PC-9 (cell line): ENCODE measurements at regions not wholly inside any gene's neighbourhood (a gene's known extent, or its start where the extent isn't known, plus 50 kb on each side); places are given as distances from the start of the nearest gene placed in this dataset.

Source experiments
- BruUV-seq: library from RNA; stranded (reverse); fragments of 400-500 nt; replicated peaks from 2 replicates; lab custom pipeline; 2021; lab: Mats Ljungman, UMichigan
- CTCF ChIA-PET: fragments of 300-600 bp; sonication (Branson Sonifier 250); formaldehyde crosslinking; loops from one replicate; lab custom pipeline; 2022; ENCODE audit warnings: antibody characterized with exemption; lab: Charles Lee
- POLR2A ChIA-PET: fragments of 300-600 bp; sonication (Branson Sonifier 250); formaldehyde crosslinking; loops from one replicate; lab custom pipeline; 2022; ENCODE audit warnings: antibody characterized with exemption; ENCODE audit not compliant: unreplicated experiment; lab: Charles Lee
- DNase-seq, 2 experiments: peaks; one replicate each; pipeline versions ENCODE4 v3.0.0 to v3.0.0-alpha.2; 2015 to 2022; ENCODE audit warnings: mixed read lengths in 1 of 2
- H2AFZ ChIP-seq: fragments of 200-600 bp; sonication (generic); 2 replicates; pipeline ENCODE4 v1.8.1; 2017; ENCODE audit warnings: antibody characterized with exemption
- H3F3A ChIP-seq: fragments of 200-600 bp; sonication (generic); 2 replicates; pipeline ENCODE4 v1.8.1; 2017; ENCODE audit warnings: antibody characterized with exemption, mild to moderate bottlenecking, low read depth; ENCODE audit not compliant: insufficient read depth
- H3K27ac ChIP-seq: fragments of 200-600 bp; sonication (generic); 2 replicates; pipeline ENCODE4 v1.6.1; 2016; ENCODE audit warnings: mixed run types
- H3K27me3 ChIP-seq: fragments of 200-600 bp; sonication (generic); 2 replicates; pipeline ENCODE4 v1.6.1; 2016; ENCODE audit warnings: low read depth, mixed run types; ENCODE audit not compliant: insufficient read depth
- H3K36me3 ChIP-seq: fragments of 200-600 bp; sonication (generic); 2 replicates; pipeline ENCODE4 v1.6.1; 2016; ENCODE audit warnings: low read depth, mixed run types
- H3K4me1 ChIP-seq: fragments of 200-600 bp; sonication (generic); replicated peaks from 2 replicates; pipeline ENCODE4 v1.6.1; 2016; ENCODE audit warnings: mixed run types; ENCODE audit not compliant: insufficient read depth
- H3K4me2 ChIP-seq: fragments of 200-600 bp; sonication (generic); 2 replicates; pipeline ENCODE4 v1.6.1; 2017; ENCODE audit warnings: mixed run types
- H3K4me3 ChIP-seq: fragments of 200-600 bp; sonication (generic); 2 replicates; pipeline ENCODE4 v1.6.1; 2016; ENCODE audit warnings: mixed run types
- H3K79me2 ChIP-seq: fragments of 200-600 bp; sonication (generic); 2 replicates; pipeline ENCODE4 v1.6.1; 2017; ENCODE audit warnings: low read depth, mixed run types
- H3K9me2 ChIP-seq: fragments of 200-600 bp; sonication (generic); 2 replicates; pipeline ENCODE4 v1.8.1; 2017; ENCODE audit warnings: mild to moderate bottlenecking; ENCODE audit not compliant: insufficient read depth
- H3K9me3 ChIP-seq: fragments of 200-600 bp; sonication (generic); 2 replicates; pipeline ENCODE4 v1.8.1; 2016; ENCODE audit warnings: low read depth; ENCODE audit not compliant: insufficient read depth
- H4K20me1 ChIP-seq: fragments of 200-600 bp; sonication (generic); 2 replicates; pipeline ENCODE4 v1.8.1; 2017; ENCODE audit not compliant: insufficient read depth
- CTCF ChIP-seq: fragments of 200-600 bp; sonication (generic); conservative IDR thresholded peaks from 2 replicates; pipeline ENCODE4 v1.6.1; 2017; ENCODE audit warnings: mixed run types, antibody characterized with exemption, mild to moderate bottlenecking, moderate library complexity
- EZH2 ChIP-seq: fragments of 200-600 bp; sonication (generic); IDR thresholded peaks from 2 replicates; pipeline ENCODE4 v1.8.0; 2017; ENCODE audit warnings: antibody characterized with exemption, low read depth
- intact Hi-C: fragments of 100-400 bp; cut with micrococcal nuclease; formaldehyde crosslinking; loops from one replicate; pipeline ENCODE4 v1.10.0; 2022; ENCODE audit not compliant: unreplicated experiment

GRCh38 chr7:30221764-30222163 is 62.6 kb upstream of the ZNRF2 start:
- H3K4me3 ChIP-seq, result no peak overlapping the region
- H3K27me3 ChIP-seq, result no peaks in the 10 kb centered on the region
- peaks cover 24% of the 10 kb centered on the region for H3K4me1 ChIP-seq
- H4K20me1 ChIP-seq, result no peaks in the 10 kb centered on the region
- peaks cover 3% of the 10 kb centered on the region; the same call in 1 of the 2 replicates for H3K9me3 ChIP-seq
- no peak overlapping the region for H3K4me2 ChIP-seq
- ChIA-PET CTCF (no interaction called here), POLR2A (no interaction called here)
- intact Hi-C loops, result no loop called here
- H3K27ac ChIP-seq, result no peak overlapping the region
- no peak for DNase-seq
- 0 out of 2 replicates have a peak, but pooled peaks cover 6% of the 10 kb centered on the region for H3K9me2 ChIP-seq
- H2AFZ ChIP-seq, result no peak overlapping the region
- BruUV-seq, result no TSS peak
- peaks cover 21% of the 10 kb centered on the region for H3F3A ChIP-seq
- no peaks in the 10 kb centered on the region for H3K36me3 ChIP-seq
- no peaks in the 10 kb centered on the region for H3K79me2 ChIP-seq
- TF ChIP-seq CTCF (no peak), EZH2 (no peak)

GRCh38 chr7:30222515-30223215 is 61.7 kb upstream of the ZNRF2 start:
- BruUV-seq, result no TSS peak

GRCh38 chr7:30223896-30224295 is 60.5 kb upstream of the ZNRF2 start:
- BruUV-seq, result no TSS peak
- H3K27ac ChIP-seq, result peak overlapping the region; percentile 97; the same call in 1 of the 2 replicates

More at GRCh38 chr7:30222515-30223215, 61.7 kb upstream of the ZNRF2 start:
- H3K27ac ChIP-seq, result no peak overlapping the region
- H3K4me3 ChIP-seq, result no peak overlapping the region
- ChIA-PET CTCF (no interaction called here), POLR2A (no interaction called here)
- H3K9me2 ChIP-seq, result 0 out of 2 replicates have a peak, but pooled peaks cover 6% of the 10 kb centered on the region
- no peak for DNase-seq
- TF ChIP-seq CTCF (no peak), EZH2 (no peak)
- no peak overlapping the region for H2AFZ ChIP-seq
- peaks cover 33% of the 10 kb centered on the region for H3K4me1 ChIP-seq
- no peak overlapping the region for H3K4me2 ChIP-seq
- H3K27me3 ChIP-seq, result no peaks in the 10 kb centered on the region
- H3F3A ChIP-seq, result peaks cover 28% of the 10 kb centered on the region
- H3K36me3 ChIP-seq, result no peaks in the 10 kb centered on the region
- H3K79me2 ChIP-seq, result no peaks in the 10 kb centered on the region
- H3K9me3 ChIP-seq, result peaks cover 3% of the 10 kb centered on the region; the same call in 1 of the 2 replicates
- intact Hi-C loops, result no loop called here
- no peaks in the 10 kb centered on the region for H4K20me1 ChIP-seq

More at GRCh38 chr7:30223896-30224295, 60.5 kb upstream of the ZNRF2 start:
- ChIA-PET POLR2A (no interaction called here), CTCF (no interaction called here)
- TF ChIP-seq CTCF, result no peak
- TF ChIP-seq EZH2, result no peak
- no peak for DNase-seq
- Histone ChIP-seq H3K9me3 (no peaks in the 10 kb centered on the region; the same call in 1 of the 2 replicates), H3K9me2 (no peaks in the 10 kb centered on the region), H3K4me3 (no peak overlapping the region), H3K36me3 (no peaks in the 10 kb centered on the region), H3K4me1 (peaks cover 33% of the 10 kb centered on the region), H3K27me3 (no peaks in the 10 kb centered on the region), H4K20me1 (no peaks in the 10 kb centered on the region), H2AFZ (no peak overlapping the region), H3K79me2 (no peaks in the 10 kb centered on the region), H3F3A (peaks cover 28% of the 10 kb centered on the region), H3K4me2 (no peak overlapping the region)
- intact Hi-C loops, result no loop called here
